CD4-positive, alpha-beta T cell (primary cell): ENCODE measurements at regions not wholly inside any gene's neighbourhood (a gene's known extent, or its start where the extent isn't known, plus 50 kb on each side); places are given as distances from the start of the nearest gene placed in this dataset.
A peak's percentile ranks its signal among the peaks of the same experiment; 100 is the strongest.
"Not testable (repeated sequence)": the region's sequence is repeated elsewhere in the genome, so short reads cannot be mapped to it uniquely, and the experiment has no call there.

ENCODE experiments used
- ATAC-seq: fragments of 200-7000 bp; cut with Tn5 transposase; one replicate; pipeline ENCODE4 v1.10.0; 2022; ENCODE audit warnings: mild to moderate bottlenecking; ENCODE audit not compliant: poor library complexity
- CTCF ChIA-PET: fragments of 350-600 bp; sonication (Branson Sonifier 250); formaldehyde crosslinking; loops from one replicate; lab custom pipeline; 2021; ENCODE audit warnings: antibody characterized with exemption, inconsistent platforms; lab: Charles Lee
- POLR2A ChIA-PET: fragments of 350-600 bp; sonication (Branson Sonifier 250); formaldehyde crosslinking; loops from one replicate; lab custom pipeline; 2021; ENCODE audit warnings: antibody characterized with exemption, inconsistent platforms; lab: Charles Lee
- DNase-seq, 14 experiments: peaks; one replicate each; pipeline ENCODE4 v3.0.0-alpha.2; 2013 to 2020; ENCODE audit warnings: mixed read lengths in 2 of 14
- H3K27ac ChIP-seq, 2 donors: one replicate each; pipeline versions ENCODE4 v1.5.1 to v1.7.0; 2013; ENCODE audit warnings: low read length in 2 of 2, low read depth in 1 of 2, mild to moderate bottlenecking in 1 of 2
- H3K27me3 ChIP-seq, 2 experiments: 1 replicate in 1 of 2; 2 replicates in 1 of 2; pipeline versions ENCODE4 v1.6.1 to v1.7.0; 2013; ENCODE audit warnings: low read length in 2 of 2, control low read depth in 1 of 2, mild to moderate bottlenecking in 1 of 2, moderate library complexity in 1 of 2; ENCODE audit not compliant: insufficient read depth in 2 of 2, control insufficient read depth in 1 of 2
- H3K36me3 ChIP-seq: one replicate; pipeline ENCODE4 v1.6.1; 2013; ENCODE audit warnings: low read length, control low read depth; ENCODE audit not compliant: insufficient read depth
- H3K4me1 ChIP-seq: one replicate; pipeline ENCODE4 v1.6.1; 2013; ENCODE audit warnings: low read length, control low read depth; ENCODE audit not compliant: insufficient read depth
- H3K4me3 ChIP-seq: one replicate; pipeline ENCODE4 v1.5.1; 2013; ENCODE audit warnings: mild to moderate bottlenecking, low read length, moderate library complexity
- H3K9me3 ChIP-seq, 2 experiments: 1 replicate in 1 of 2; 2 replicates in 1 of 2; pipeline versions ENCODE4 v1.6.1 to v1.7.0; 2013; ENCODE audit warnings: low read length in 2 of 2, mild to moderate bottlenecking in 2 of 2, control low read depth in 1 of 2, moderate library complexity in 1 of 2; ENCODE audit not compliant: control insufficient read depth in 1 of 2, insufficient read depth in 1 of 2
- H3K27ac Mint-ChIP-seq: one replicate; pipeline ENCODE4 v1.8.0; 2020; ENCODE audit warnings: mixed read lengths
- H3K27me3 Mint-ChIP-seq: one replicate; pipeline ENCODE4 v1.8.0; 2021; ENCODE audit warnings: mixed read lengths
- H3K36me3 Mint-ChIP-seq: one replicate; pipeline ENCODE4 v1.8.0; 2021; ENCODE audit warnings: low read depth, mixed read lengths
- H3K4me1 Mint-ChIP-seq: one replicate; pipeline ENCODE4 v1.8.0; 2021; ENCODE audit warnings: low read depth, mixed read lengths
- H3K4me3 Mint-ChIP-seq: one replicate; pipeline ENCODE4 v1.8.0; 2020; ENCODE audit warnings: mild to moderate bottlenecking, mixed read lengths
- H3K9me3 Mint-ChIP-seq: one replicate; pipeline ENCODE4 v1.8.0; 2020; ENCODE audit warnings: mixed read lengths
- intact Hi-C, 2 experiments: fragments of 100-400 bp; cut with DNase I in 1 of 2; cut with micrococcal nuclease in 1 of 2; formaldehyde crosslinking; loops; one replicate each; pipeline versions ENCODE4 v1.15.1 to v1.9.0; 2023 to 2025; cut with DNase I, micrococcal nuclease
- TF ChIP-seq, protein P1 (sequence below): fragments of 200-600 bp; IDR thresholded peaks from one replicate; pipeline ENCODE4 v1.8.0; 2022; ENCODE audit warnings: antibody characterized with exemption, mild to moderate bottlenecking

DNA sequence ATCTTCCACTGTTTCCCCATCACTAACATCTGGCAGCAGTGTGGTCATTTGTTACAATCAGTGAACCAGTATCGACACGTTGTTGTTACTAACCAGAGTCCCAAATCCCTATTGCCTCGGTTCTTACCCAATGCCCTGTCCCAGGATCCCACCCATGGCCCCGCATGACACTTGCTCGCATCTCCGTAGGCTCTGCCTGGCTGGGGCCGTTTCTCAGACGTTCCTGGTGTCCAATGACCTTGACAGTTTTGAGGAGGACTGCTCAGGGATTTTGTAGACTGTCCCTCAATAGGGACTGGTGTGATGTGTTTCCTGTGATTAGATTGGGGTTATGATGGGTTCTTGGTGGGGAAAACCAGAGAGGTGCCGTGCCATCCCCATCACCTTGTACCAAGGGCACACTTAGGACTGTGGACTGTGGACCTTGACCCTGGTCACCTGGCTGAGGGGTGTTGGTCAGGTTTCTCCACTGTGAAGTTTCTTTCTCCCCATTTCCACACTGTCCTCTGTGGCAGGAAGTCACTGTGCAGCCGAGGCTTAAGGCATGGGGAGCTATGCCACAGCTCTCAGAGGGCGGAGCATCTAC lies 108.4 kb downstream of the ADRA2C start:
- TF ChIP-seq, protein P1, sequence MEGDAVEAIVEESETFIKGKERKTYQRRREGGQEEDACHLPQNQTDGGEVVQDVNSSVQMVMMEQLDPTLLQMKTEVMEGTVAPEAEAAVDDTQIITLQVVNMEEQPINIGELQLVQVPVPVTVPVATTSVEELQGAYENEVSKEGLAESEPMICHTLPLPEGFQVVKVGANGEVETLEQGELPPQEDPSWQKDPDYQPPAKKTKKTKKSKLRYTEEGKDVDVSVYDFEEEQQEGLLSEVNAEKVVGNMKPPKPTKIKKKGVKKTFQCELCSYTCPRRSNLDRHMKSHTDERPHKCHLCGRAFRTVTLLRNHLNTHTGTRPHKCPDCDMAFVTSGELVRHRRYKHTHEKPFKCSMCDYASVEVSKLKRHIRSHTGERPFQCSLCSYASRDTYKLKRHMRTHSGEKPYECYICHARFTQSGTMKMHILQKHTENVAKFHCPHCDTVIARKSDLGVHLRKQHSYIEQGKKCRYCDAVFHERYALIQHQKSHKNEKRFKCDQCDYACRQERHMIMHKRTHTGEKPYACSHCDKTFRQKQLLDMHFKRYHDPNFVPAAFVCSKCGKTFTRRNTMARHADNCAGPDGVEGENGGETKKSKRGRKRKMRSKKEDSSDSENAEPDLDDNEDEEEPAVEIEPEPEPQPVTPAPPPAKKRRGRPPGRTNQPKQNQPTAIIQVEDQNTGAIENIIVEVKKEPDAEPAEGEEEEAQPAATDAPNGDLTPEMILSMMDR, result no peak
- Histone ChIP-seq H3K4me3 (no peak overlapping the region), H3K4me1 (peaks cover 11% of the 10 kb centered on the region), H3K27ac (no peak overlapping the region), H3K36me3 (no peaks in the 10 kb centered on the region), H3K9me3 (peaks cover 7 to 33% of the 10 kb centered on the region in 2 experiments), H3K27me3 (peaks cover 41 to 59% of the 10 kb centered on the region in 2 experiments)
- POLR2A ChIA-PET, result no interaction called here
- peaks cover 17% of the 10 kb centered on the region for H3K4me1 Mint-ChIP-seq
- peak in 1 of 14 experiments; percentile 17 for DNase-seq
- no peak overlapping the region for H3K4me3 Mint-ChIP-seq
- H3K27me3 Mint-ChIP-seq, result peaks cover 79% of the 10 kb centered on the region
- H3K27ac Mint-ChIP-seq, result no peak overlapping the region
- peaks cover 3% of the 10 kb centered on the region for H3K9me3 Mint-ChIP-seq
- no peaks in the 10 kb centered on the region for H3K36me3 Mint-ChIP-seq
- intact Hi-C loops, result no loop called here
- CTCF ChIA-PET, result no interaction called here
- no peak for ATAC-seq

DNA sequence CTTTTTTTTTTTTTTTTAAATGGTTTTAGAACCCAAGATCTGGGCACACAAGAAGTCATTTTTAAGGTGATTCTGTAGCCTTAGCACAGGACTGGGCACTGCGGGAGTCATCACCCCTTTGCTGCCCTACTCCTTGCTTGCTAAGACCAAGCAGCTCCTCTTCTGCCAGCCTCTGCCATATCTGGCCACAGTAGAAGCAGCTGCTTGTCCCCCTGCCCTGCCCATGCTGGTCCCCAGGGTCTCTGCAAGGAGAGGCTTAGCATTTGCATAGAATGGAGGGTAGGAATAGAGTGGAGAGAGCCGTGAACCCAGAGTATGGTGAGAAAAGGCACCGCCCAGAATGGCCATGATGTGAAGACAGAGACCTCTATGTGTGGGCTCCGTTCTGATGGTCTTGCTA lies 109.3 kb downstream of the ADRA2C start:
- ChIA-PET CTCF (no interaction called here), POLR2A (no interaction called here)
- H3K4me3 ChIP-seq, result no peak overlapping the region
- H3K27me3 ChIP-seq, result peaks cover 44 to 58% of the 10 kb centered on the region in 2 experiments
- peaks cover 24% of the 10 kb centered on the region for H3K4me1 Mint-ChIP-seq
- intact Hi-C loops, result no loop called here
- H3K27ac Mint-ChIP-seq, result no peak overlapping the region
- peaks cover 7 to 33% of the 10 kb centered on the region in 2 experiments for H3K9me3 ChIP-seq
- H3K27me3 Mint-ChIP-seq, result peaks cover 82% of the 10 kb centered on the region
- TF ChIP-seq, protein P1, result no peak
- no peaks in the 10 kb centered on the region for H3K36me3 ChIP-seq
- H3K36me3 Mint-ChIP-seq, result no peaks in the 10 kb centered on the region
- ATAC-seq (no peak), DNase-seq (no peak)
- H3K27ac ChIP-seq, result no peak overlapping the region
- H3K4me3 Mint-ChIP-seq, result no peak overlapping the region
- H3K9me3 Mint-ChIP-seq, result peaks cover 3% of the 10 kb centered on the region
- peaks cover 20% of the 10 kb centered on the region for H3K4me1 ChIP-seq

DNA sequence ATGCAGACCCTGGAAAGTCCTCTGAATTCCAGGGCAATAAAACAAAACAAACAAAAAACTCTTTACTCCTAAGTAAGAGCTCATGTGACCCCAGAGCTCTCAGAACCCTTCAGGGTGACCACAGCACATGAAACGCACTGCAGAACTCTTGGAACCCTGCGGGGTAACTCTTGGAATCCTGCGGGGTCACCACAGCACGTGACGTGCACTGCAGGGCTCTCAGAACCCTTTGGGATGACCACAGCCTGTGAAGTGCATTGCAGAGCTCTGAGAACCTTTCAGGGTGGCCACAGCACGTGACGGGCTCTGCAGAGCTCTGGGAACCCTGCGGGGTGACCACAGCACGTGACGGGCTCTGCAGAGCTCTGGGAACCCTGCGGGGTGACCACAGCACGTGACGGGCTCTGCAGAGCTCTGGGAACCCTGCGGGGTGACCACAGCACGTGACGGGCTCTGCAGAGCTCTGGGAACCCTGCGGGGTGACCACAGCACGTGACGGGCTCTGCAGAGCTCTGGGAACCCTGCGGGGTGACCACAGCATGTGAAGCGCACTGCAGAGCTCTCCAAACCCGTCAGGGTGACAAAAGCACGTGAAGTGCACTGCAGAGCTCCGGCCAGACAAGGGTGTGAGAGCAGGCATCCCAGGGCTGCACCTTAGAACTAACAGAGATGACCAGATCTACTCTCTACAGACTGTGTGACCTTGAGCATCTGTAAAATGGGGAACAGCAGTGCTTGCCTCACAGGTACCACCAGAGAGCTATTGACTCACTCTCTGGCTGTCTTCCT lies 110.1 kb downstream of the ADRA2C start:
- peak in 1 of 14 experiments; percentile 24 for DNase-seq
- H3K27me3 ChIP-seq, result peaks cover 37 to 55% of the 10 kb centered on the region in 2 experiments
- H3K4me1 ChIP-seq, result peaks cover 19% of the 10 kb centered on the region
- H3K27ac ChIP-seq, H3K27ac Mint-ChIP-seq, H3K36me3 Mint-ChIP-seq, H3K4me3 ChIP-seq, H3K36me3 ChIP-seq, intact Hi-C loops, H3K9me3 Mint-ChIP-seq, CTCF ChIA-PET, H3K4me3 Mint-ChIP-seq, POLR2A ChIA-PET, ATAC-seq: not testable (repeated sequence)
- H3K27me3 Mint-ChIP-seq, result peaks cover 79% of the 10 kb centered on the region
- H3K4me1 Mint-ChIP-seq, result peaks cover 19% of the 10 kb centered on the region
- peaks cover 7 to 29% of the 10 kb centered on the region in 2 experiments for H3K9me3 ChIP-seq
